Breast epithelium (tissue), 4 donors: ENCODE measurements at regions not wholly inside any gene's neighbourhood (a gene's known extent, or its start where the extent isn't known, plus 50 kb on each side); places are given as distances from the start of the nearest gene placed in this dataset.
A peak's percentile ranks its signal among the peaks of the same experiment; 100 is the strongest.

Source experiments
- DNase-seq, 2 donors: peaks; one replicate each; pipeline ENCODE4 v3.0.0-alpha.2; 2019; ENCODE audit warnings: low spot score in 2 of 2
- H3K27ac ChIP-seq, 2 donors: fragments of 200-600 bp; sonication (generic) in 1 of 2; one replicate each; pipeline ENCODE4 v1.5.1; 2016 to 2019; ENCODE audit warnings: mild to moderate bottlenecking in 1 of 2
- H3K27me3 ChIP-seq, 2 donors: fragments of 200-600 bp; sonication (generic) in 1 of 2; one replicate each; pipeline versions ENCODE4 v1.5.1 to v1.6.0; 2017 to 2019; ENCODE audit warnings: control low read depth in 1 of 2, mild to moderate bottlenecking in 1 of 2
- H3K36me3 ChIP-seq: fragments of 200-600 bp; one replicate; pipeline ENCODE4 v1.5.1; 2019
- H3K4me1 ChIP-seq, 2 donors: fragments of 200-600 bp; sonication (generic); one replicate each; pipeline ENCODE4 v1.5.1; 2016 to 2019; ENCODE audit warnings: control low read depth in 1 of 2
- H3K4me3 ChIP-seq, 3 donors: fragments of 200-600 bp; sonication (generic); 1 replicate in 2 of 3; 2 replicates in 1 of 3; pipeline ENCODE4 v1.5.1; 2016 to 2019; ENCODE audit warnings: mild to moderate bottlenecking in 3 of 3, moderate library complexity in 2 of 3
- H3K9me3 ChIP-seq, 2 donors: fragments of 200-600 bp; sonication (generic) in 1 of 2; one replicate each; pipeline ENCODE4 v1.5.1; 2016 to 2019; ENCODE audit warnings: control low read depth in 1 of 2
- CTCF ChIP-seq, 3 donors: fragments of 450-650 bp; IDR thresholded peaks; one replicate each; pipeline ENCODE4 v1.5.1; 2016 to 2017; ENCODE audit warnings: antibody characterized with exemption in 3 of 3, mild to moderate bottlenecking in 3 of 3, moderate library complexity in 3 of 3
- POLR2A ChIP-seq: fragments of 450-650 bp; IDR thresholded peaks from one replicate; pipeline ENCODE4 v1.6.1; 2016; ENCODE audit warnings: antibody characterized with exemption, mild to moderate bottlenecking, moderate library complexity
- POLR2AphosphoS5 ChIP-seq, 3 donors: sonication (generic); formaldehyde crosslinking; IDR thresholded peaks; one replicate each; pipeline ENCODE4 v1.6.1; 2017; ENCODE audit warnings: antibody characterized with exemption in 3 of 3
- intact Hi-C: fragments of 100-400 bp; cut with DNase I; formaldehyde crosslinking; loops from one replicate; pipeline ENCODE4 v1.15.1; 2023; ENCODE audit warnings: low total_unique reads

GRCh38 chr17:71118039-71118438 is 948.7 kb downstream of the KCNJ2 start:
- TF ChIP-seq POLR2AphosphoS5 (IDR thresholded peaks at IDR 0.05) (no peak), CTCF (IDR thresholded peaks at IDR 0.05) (peak in 1 of 3 donors; percentile 26)

GRCh38 chr17:71127416-71127815 is 958.1 kb downstream of the KCNJ2 start:
- DNase-seq: no peak

More at GRCh38 chr17:71118039-71118438, 948.7 kb downstream of the KCNJ2 start:
- Histone ChIP-seq H3K4me3 (no peak overlapping the region), H3K9me3 (no peaks in the 10 kb centered on the region), H3K27ac (no peak overlapping the region), H3K4me1 (no peaks in the 10 kb centered on the region), H3K27me3 (no peaks in the 10 kb centered on the region), H3K36me3 (no peaks in the 10 kb centered on the region)
- intact Hi-C loops: no loop called here
- DNase-seq: no peak

GRCh38 chr17:71142333-71142732 is 973.0 kb downstream of the KCNJ2 start:
- TF ChIP-seq POLR2A (no peak), POLR2AphosphoS5 (IDR thresholded peaks at IDR 0.05) (no peak)
- Histone ChIP-seq H3K4me3 (no peak overlapping the region), H3K9me3 (no peaks in the 10 kb centered on the region), H3K27me3 (no peaks in the 10 kb centered on the region), H3K27ac (no peak overlapping the region), H3K36me3 (no peaks in the 10 kb centered on the region), H3K4me1 (no peaks in the 10 kb centered on the region)
- DNase-seq: no peak
- intact Hi-C loops: no loop called here

More at GRCh38 chr17:71127416-71127815, 958.1 kb downstream of the KCNJ2 start:
- Histone ChIP-seq H3K4me3 (no peak overlapping the region), H3K27ac (no peak overlapping the region), H3K9me3 (peaks cover 0 to 2% of the 10 kb centered on the region in 2 donors), H3K27me3 (no peaks in the 10 kb centered on the region), H3K4me1 (no peaks in the 10 kb centered on the region), H3K36me3 (no peaks in the 10 kb centered on the region)
- intact Hi-C loops: loop anchor here (2.0 kb wide), 1 partner anchor 17 kb away; no protein-coding TSS in a partner anchor
- no peak for TF ChIP-seq POLR2AphosphoS5 (IDR thresholded peaks at IDR 0.05)
- no peak for TF ChIP-seq CTCF (IDR thresholded peaks at IDR 0.05)

- no peak for TF ChIP-seq POLR2AphosphoS5 (IDR thresholded peaks at IDR 0.05)
- no peak for TF ChIP-seq POLR2A
- TF ChIP-seq CTCF (IDR thresholded peaks at IDR 0.05): no peak
- Histone ChIP-seq H3K9me3 (no peaks in the 10 kb centered on the region), H3K27me3 (no peaks in the 10 kb centered on the region), H3K36me3 (no peaks in the 10 kb centered on the region), H3K27ac (no peak overlapping the region), H3K4me3 (no peak overlapping the region), H3K4me1 (no peaks in the 10 kb centered on the region)
- no peak for DNase-seq
- intact Hi-C loops: no loop called here
These were observed 975.3 kb upstream of the SOX9 start for GRCh38 chr17:71145486-71145885.

GRCh38 chr17:71147906-71148305 is 972.9 kb upstream of the SOX9 start:
- no peak for DNase-seq
- H3K36me3 ChIP-seq: no peaks in the 10 kb centered on the region
- H3K4me3 ChIP-seq: no peak overlapping the region
- no peaks in the 10 kb centered on the region for H3K4me1 ChIP-seq
- no peak overlapping the region for H3K27ac ChIP-seq
- no peaks in the 10 kb centered on the region for H3K27me3 ChIP-seq
- TF ChIP-seq POLR2AphosphoS5 (IDR thresholded peaks at IDR 0.05): no peak
- no peak for TF ChIP-seq POLR2A
- TF ChIP-seq CTCF (IDR thresholded peaks at IDR 0.05): no peak
- intact Hi-C loops: no loop called here
- H3K9me3 ChIP-seq: no peaks in the 10 kb centered on the region

- H3K4me3 ChIP-seq: no peak overlapping the region
- intact Hi-C loops: no loop called here
- no peaks in the 10 kb centered on the region for H3K4me1 ChIP-seq
- no peak overlapping the region for H3K27ac ChIP-seq
- TF ChIP-seq POLR2A: no peak
- no peak for TF ChIP-seq CTCF (IDR thresholded peaks at IDR 0.05)
- TF ChIP-seq POLR2AphosphoS5 (IDR thresholded peaks at IDR 0.05): no peak
- no peaks in the 10 kb centered on the region for H3K36me3 ChIP-seq
- H3K27me3 ChIP-seq: no peaks in the 10 kb centered on the region
- H3K9me3 ChIP-seq: no peaks in the 10 kb centered on the region
- no peak for DNase-seq
These were observed 971.2 kb upstream of the SOX9 start for GRCh38 chr17:71149607-71150006.
